GM12878 (cell line): ENCODE measurements at regions not wholly inside any gene's neighbourhood (a gene's known extent, or its start where the extent isn't known, plus 50 kb on each side); places are given as distances from the start of the nearest gene placed in this dataset.

ENCODE experiments used
- ATAC-seq: fragments of 200-7000 bp; cut with Tn5 transposase; 3 replicates; pipeline ENCODE4 v1.9.1; 2020; ENCODE audit warnings: mild to moderate bottlenecking, moderate library complexity
- BruUV-seq: library from RNA; stranded (reverse); fragments of 400-500 nt; replicated peaks from 2 replicates; lab custom pipeline; 2021; lab: Mats Ljungman, UMichigan
- CTCF ChIA-PET: fragments of 300-600 bp; sonication (Branson Sonifier 250); formaldehyde crosslinking; extraction: SDS; loops from one replicate; lab custom pipeline; 2021; ENCODE audit warnings: inconsistent platforms; lab: Yijun Ruan, JAX
- POLR2A ChIA-PET: fragments of 350-600 bp; formaldehyde crosslinking; extraction: SDS; loops from one replicate; lab custom pipeline; 2021; ENCODE audit warnings: inconsistent platforms; lab: Charles Lee
- RAD21 ChIA-PET: fragments of 300-600 bp; sonication (Branson Sonifier 250); formaldehyde crosslinking; loops from one replicate; lab custom pipeline; 2023; ENCODE audit warnings: antibody characterized with exemption; ENCODE audit not compliant: unreplicated experiment; lab: Charles Lee
- SMC1A ChIA-PET: fragments of 300-600 bp; sonication (Branson Sonifier 250); formaldehyde crosslinking; loops from one replicate; lab custom pipeline; 2023; ENCODE audit not compliant: unreplicated experiment, uncharacterized antibody; lab: Charles Lee
- DNase-seq: peaks from one replicate; pipeline ENCODE4 v3.0.0-alpha.2; 2011; ENCODE audit warnings: low read depth, low spot score
- FAIRE-seq: peaks from 3 replicates; lab custom pipeline; 2011; peaks lifted over from hg19 to GRCh38; lab: Jason Lieb, UNC
- H2AFZ ChIP-seq: 2 replicates; pipeline ENCODE4 v1.6.0; 2011; ENCODE audit warnings: low read depth, low read length, control low read depth; ENCODE audit not compliant: control insufficient read depth
- H3K27ac ChIP-seq: 2 replicates; pipeline ENCODE4 v1.5.1; 2011; ENCODE audit warnings: control low read depth; ENCODE audit not compliant: control insufficient read depth, insufficient read depth
- H3K27me3 ChIP-seq, 2 experiments: replicated peaks in 1 of 2; 2 replicates each; pipeline versions ENCODE4 v1.6.0 to v1.6.1; 2011; ENCODE audit warnings: low read length in 1 of 2; ENCODE audit not compliant: control insufficient read depth in 2 of 2, insufficient read depth in 2 of 2
- H3K36me3 ChIP-seq, 2 experiments: 2 replicates each; pipeline ENCODE4 v1.5.1; 2011; ENCODE audit warnings: low read length in 1 of 2; ENCODE audit not compliant: control insufficient read depth in 2 of 2, insufficient read depth in 2 of 2
- H3K4me1 ChIP-seq: 2 replicates; pipeline ENCODE4 v1.6.1; 2011; ENCODE audit warnings: mild to moderate bottlenecking, low read length, moderate library complexity, mixed read lengths; ENCODE audit not compliant: control insufficient read depth, insufficient read depth
- H3K4me2 ChIP-seq: 2 replicates; pipeline ENCODE4 v1.6.0; 2011; ENCODE audit warnings: control low read depth; ENCODE audit not compliant: control insufficient read depth, insufficient read depth
- H3K4me3 ChIP-seq: fragments of 200-600 bp; sonication (generic); 2 replicates; pipeline ENCODE4 v1.5.1; 2016
- H3K79me2 ChIP-seq: 2 replicates; pipeline ENCODE4 v1.6.0; 2011; ENCODE audit warnings: low read length; ENCODE audit not compliant: control insufficient read depth, insufficient read depth
- H3K9ac ChIP-seq: 2 replicates; pipeline ENCODE4 v1.8.0; 2011; ENCODE audit warnings: low read length, control low read depth, mixed read lengths; ENCODE audit not compliant: control insufficient read depth, insufficient read depth
- H3K9me3 ChIP-seq: replicated peaks from 3 replicates; pipeline ENCODE4 v1.5.1; 2011; ENCODE audit warnings: mild to moderate bottlenecking, low read length; ENCODE audit not compliant: control insufficient read depth, insufficient read depth
- H4K20me1 ChIP-seq: 2 replicates; pipeline ENCODE4 v1.6.0; 2011; ENCODE audit not compliant: control insufficient read depth, insufficient read depth
- BCL11A ChIP-seq: IDR thresholded peaks from 2 replicates; pipeline ENCODE4 v1.6.1; 2011; ENCODE audit warnings: low read depth, low read length
- CREM ChIP-seq: IDR thresholded peaks from 2 replicates; pipeline ENCODE4 v1.6.1; 2014; ENCODE audit warnings: antibody characterized with exemption, low read depth
- EP300 ChIP-seq, 2 experiments: fragments of 150-350 bp in 1 of 2; IDR thresholded peaks; 2 replicates each; pipeline ENCODE4 v1.6.1; 2011 to 2012; ENCODE audit warnings: low read depth in 2 of 2, low read length in 2 of 2, borderline replicate concordance in 1 of 2, improper control_type of control experiment in 1 of 2, inconsistent platforms in 1 of 2; ENCODE audit not compliant: control insufficient read depth in 1 of 2
- ESRRA ChIP-seq: IDR thresholded peaks from 2 replicates; pipeline ENCODE4 v1.6.1; 2012; ENCODE audit warnings: mild to moderate bottlenecking, low read length, improper control_type of control experiment
- JUND ChIP-seq: IDR thresholded peaks from 2 replicates; pipeline ENCODE4 v1.6.1; 2012; ENCODE audit warnings: low read depth, mild to moderate bottlenecking, low read length, improper control_type of control experiment, moderate library complexity
- KLF5 ChIP-seq: fragments of 450-650 bp; IDR thresholded peaks from 2 replicates; pipeline ENCODE4 v1.6.1; 2014; ENCODE audit warnings: mild to moderate bottlenecking; ENCODE audit not compliant: partially characterized antibody
- NRF1 ChIP-seq: conservative IDR thresholded peaks from 2 replicates; pipeline ENCODE4 v1.6.1; 2011; ENCODE audit warnings: mild to moderate bottlenecking, low read depth, low read length, improper control_type of control experiment
- PML ChIP-seq: IDR thresholded peaks from 2 replicates; pipeline ENCODE4 v1.6.1; 2012; ENCODE audit warnings: low read length, inconsistent platforms
- RFX5 ChIP-seq: IDR thresholded peaks from 2 replicates; pipeline ENCODE4 v1.6.1; 2011; ENCODE audit warnings: low read depth, low read length, improper control_type of control experiment
- SMARCA5 ChIP-seq: fragments of 450-650 bp; IDR thresholded peaks from 2 replicates; pipeline ENCODE4 v1.6.1; 2017; ENCODE audit warnings: mild to moderate bottlenecking
- YBX1 ChIP-seq: fragments of 450-650 bp; IDR thresholded peaks from 2 replicates; pipeline ENCODE4 v1.6.1; 2016; ENCODE audit warnings: antibody characterized with exemption
- ZNF274 ChIP-seq: IDR thresholded peaks from one replicate; pipeline ENCODE4 v1.8.0; 2011; ENCODE audit not compliant: insufficient read length, insufficient read depth
- ZNF384 ChIP-seq: IDR thresholded peaks from 2 replicates; pipeline ENCODE4 v1.6.1; 2012; ENCODE audit warnings: low read depth, mild to moderate bottlenecking, low read length, improper control_type of control experiment, borderline replicate concordance
- WGBS: methylation state at CpG from one replicate; pipeline ENCODE4 v1.1.6; 2016; ENCODE audit warnings: low lambda C conversion rate; ENCODE audit not compliant: insufficient replicate concordance, insufficient coverage; ENCODE audit errors: missing lambda C conversion rate; 5-methylcytosine and 5-hydroxymethylcytosine counted together
- in situ Hi-C: fragments of 300-500 bp; cut with MboI; formaldehyde crosslinking; loops from 9 replicates; pipeline ENCODE4 v1.14.3; 2018; ENCODE audit warnings: mixed read lengths
- intact Hi-C: fragments of 100-400 bp; cut with micrococcal nuclease; formaldehyde crosslinking; loops from one replicate; pipeline ENCODE4 v1.14.2; 2022; ENCODE audit not compliant: unreplicated experiment
- TF ChIP-seq, protein P1 (sequence below): IDR thresholded peaks from 2 replicates; pipeline ENCODE4 v1.6.1; 2012; ENCODE audit warnings: low read depth, low read length, improper control_type of control experiment
- TF ChIP-seq, protein P2 (sequence below): IDR thresholded peaks from 2 replicates; pipeline ENCODE4 v1.6.1; 2012; ENCODE audit warnings: low read depth, low read length, improper control_type of control experiment

DNA sequence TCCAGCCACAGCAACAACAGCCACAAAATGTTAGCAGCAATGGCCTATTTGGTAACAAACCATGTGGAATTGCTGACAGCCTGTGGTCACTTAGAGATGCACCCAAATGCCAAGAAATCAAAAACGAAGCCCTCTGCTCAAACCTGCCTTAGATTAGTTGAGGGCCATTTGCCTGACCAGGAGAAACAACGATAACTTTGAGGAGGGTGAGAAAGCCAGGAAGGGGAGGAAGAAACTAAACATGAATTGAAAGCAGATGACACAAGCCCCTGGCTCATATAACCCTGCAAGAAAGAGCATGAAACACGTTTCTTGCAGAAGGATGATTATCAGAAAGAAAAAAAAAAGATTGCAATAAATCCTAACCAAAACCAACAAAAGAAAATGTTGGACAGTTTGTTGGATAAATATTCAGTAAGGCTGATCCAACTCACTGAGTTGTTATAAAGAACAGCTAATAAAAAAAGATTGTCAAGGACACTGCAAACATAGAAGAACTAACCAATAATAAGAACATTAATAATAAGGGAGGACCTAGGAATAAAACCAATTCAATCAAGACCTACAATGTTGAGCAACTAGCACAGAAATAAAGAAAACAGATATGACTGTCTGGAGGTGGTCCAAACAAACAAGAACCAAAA is 140.5 kb upstream of the SLC30A5 start:
- Histone ChIP-seq H3K36me3 (no peaks in the 10 kb centered on the region), H3K27ac (no peak overlapping the region), H3K9me3 (no peaks in the 10 kb centered on the region), H3K27me3 (no peaks in the 10 kb centered on the region; a peak in 1 of 4 replicates), H3K4me1 (no peaks in the 10 kb centered on the region), H3K4me2 (no peak overlapping the region), H2AFZ (no peak overlapping the region), H3K4me3 (no peak overlapping the region), H4K20me1 (no peaks in the 10 kb centered on the region), H3K79me2 (no peaks in the 10 kb centered on the region), H3K9ac (no peak overlapping the region)
- DNase-seq (no peak), ATAC-seq (no peak), FAIRE-seq (no peak)
- intact Hi-C loops, result no loop called here
- in situ Hi-C loops, result no loop called here
- SMC1A ChIA-PET, result no interaction called here
- RAD21 ChIA-PET, result no interaction called here
- 0% methylated on average over 3 of the region's 3 CpGs for WGBS
- POLR2A ChIA-PET, result no interaction called here
- CTCF ChIA-PET, result no interaction called here
- TF ChIP-seq EP300 (IDR thresholded peaks at IDR 0.05; ENCODE audit: borderline replicate concordance in 1 of 2, control insufficient read depth in 1 of 2, low read depth in 2 of 2, low read length in 2 of 2) (no peak), KLF5 (no peak), YBX1 (no peak), NRF1 (no peak), SMARCA5 (no peak), PML (no peak), JUND (no peak), ZNF384 (no peak), BCL11A (no peak), ESRRA (no peak), ZNF274 (no peak), RFX5 (no peak), CREM (no peak)
- TF ChIP-seq, protein P1, sequence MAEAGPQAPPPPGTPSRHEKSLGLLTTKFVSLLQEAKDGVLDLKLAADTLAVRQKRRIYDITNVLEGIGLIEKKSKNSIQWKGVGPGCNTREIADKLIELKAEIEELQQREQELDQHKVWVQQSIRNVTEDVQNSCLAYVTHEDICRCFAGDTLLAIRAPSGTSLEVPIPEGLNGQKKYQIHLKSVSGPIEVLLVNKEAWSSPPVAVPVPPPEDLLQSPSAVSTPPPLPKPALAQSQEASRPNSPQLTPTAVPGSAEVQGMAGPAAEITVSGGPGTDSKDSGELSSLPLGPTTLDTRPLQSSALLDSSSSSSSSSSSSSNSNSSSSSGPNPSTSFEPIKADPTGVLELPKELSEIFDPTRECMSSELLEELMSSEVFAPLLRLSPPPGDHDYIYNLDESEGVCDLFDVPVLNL, result no peak
- TF ChIP-seq, protein P2, sequence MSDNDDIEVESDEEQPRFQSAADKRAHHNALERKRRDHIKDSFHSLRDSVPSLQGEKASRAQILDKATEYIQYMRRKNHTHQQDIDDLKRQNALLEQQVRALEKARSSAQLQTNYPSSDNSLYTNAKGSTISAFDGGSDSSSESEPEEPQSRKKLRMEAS, result no peak
- BruUV-seq, result no TSS peak
